Stomach (tissue), 4 donors: ENCODE measurements at regions not wholly inside any gene's neighbourhood (a gene's known extent, or its start where the extent isn't known, plus 50 kb on each side); places are given as distances from the start of the nearest gene placed in this dataset.

Source experiments
- POLR2AphosphoS5 ChIP-seq, 3 donors: sonication (generic); formaldehyde crosslinking; IDR thresholded peaks; one replicate each; pipeline ENCODE4 v1.6.1; 2016; ENCODE audit warnings: antibody characterized with exemption in 3 of 3
- TF ChIP-seq, protein P1 (sequence below), 7 experiments: fragments of 450-650 bp in 4 of 7; fragments of 200-600 bp in 3 of 7; sonication (generic) in 3 of 7; IDR thresholded peaks; one replicate each; pipeline ENCODE4 v1.5.1; 2016 to 2019; ENCODE audit warnings: antibody characterized with exemption in 7 of 7, control low read depth in 2 of 7, mild to moderate bottlenecking in 1 of 7

GRCh38 chr3:67176396-67176795, 178.3 kb downstream of the KBTBD8 start:
- no peak for TF ChIP-seq POLR2AphosphoS5 (IDR thresholded peaks at IDR 0.05)
- TF ChIP-seq, protein P1, sequence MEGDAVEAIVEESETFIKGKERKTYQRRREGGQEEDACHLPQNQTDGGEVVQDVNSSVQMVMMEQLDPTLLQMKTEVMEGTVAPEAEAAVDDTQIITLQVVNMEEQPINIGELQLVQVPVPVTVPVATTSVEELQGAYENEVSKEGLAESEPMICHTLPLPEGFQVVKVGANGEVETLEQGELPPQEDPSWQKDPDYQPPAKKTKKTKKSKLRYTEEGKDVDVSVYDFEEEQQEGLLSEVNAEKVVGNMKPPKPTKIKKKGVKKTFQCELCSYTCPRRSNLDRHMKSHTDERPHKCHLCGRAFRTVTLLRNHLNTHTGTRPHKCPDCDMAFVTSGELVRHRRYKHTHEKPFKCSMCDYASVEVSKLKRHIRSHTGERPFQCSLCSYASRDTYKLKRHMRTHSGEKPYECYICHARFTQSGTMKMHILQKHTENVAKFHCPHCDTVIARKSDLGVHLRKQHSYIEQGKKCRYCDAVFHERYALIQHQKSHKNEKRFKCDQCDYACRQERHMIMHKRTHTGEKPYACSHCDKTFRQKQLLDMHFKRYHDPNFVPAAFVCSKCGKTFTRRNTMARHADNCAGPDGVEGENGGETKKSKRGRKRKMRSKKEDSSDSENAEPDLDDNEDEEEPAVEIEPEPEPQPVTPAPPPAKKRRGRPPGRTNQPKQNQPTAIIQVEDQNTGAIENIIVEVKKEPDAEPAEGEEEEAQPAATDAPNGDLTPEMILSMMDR (IDR thresholded peaks at IDR 0.05): no peak
